Fibroblast of mammary gland (primary cell): ENCODE measurements at regions not wholly inside any gene's neighbourhood (a gene's known extent, or its start where the extent isn't known, plus 50 kb on each side); places are given as distances from the start of the nearest gene placed in this dataset.

Experiments
- DNase-seq: peaks from one replicate; pipeline ENCODE4 v3.0.0-alpha.2; 2010; ENCODE audit warnings: low read depth
- H3K4me3 ChIP-seq: 2 replicates; pipeline ENCODE4 v1.5.1; 2011; ENCODE audit warnings: low read depth, mild to moderate bottlenecking, low read length, moderate library complexity; ENCODE audit not compliant: control insufficient read depth
- CTCF ChIP-seq: conservative IDR thresholded peaks from 2 replicates; pipeline ENCODE4 v1.5.1; 2011; ENCODE audit warnings: low read depth, low read length, inconsistent platforms; ENCODE audit not compliant: control insufficient read depth, insufficient read depth

GRCh38 chr2:81984969-81985637 is 1680.6 kb upstream of the LRRTM1 start:
- TF ChIP-seq CTCF: no peak
- DNase-seq: no peak
- H3K4me3 ChIP-seq: no peak overlapping the region

GRCh38 chr2:81981585-81981984 is 1677.0 kb upstream of the LRRTM1 start:
- H3K4me3 ChIP-seq: no peak overlapping the region
- no peak for TF ChIP-seq CTCF
- no peak for DNase-seq

GRCh38 chr2:81979086-81979485 is 1674.5 kb upstream of the LRRTM1 start:
- H3K4me3 ChIP-seq: no peak overlapping the region
- no peak for DNase-seq
- no peak for TF ChIP-seq CTCF

GRCh38 chr2:81976998-81977397 is 1672.4 kb upstream of the LRRTM1 start:
- DNase-seq: no peak
- no peak for TF ChIP-seq CTCF
- no peak overlapping the region for H3K4me3 ChIP-seq

- no peak for TF ChIP-seq CTCF
- DNase-seq: no peak
- H3K4me3 ChIP-seq: no peak overlapping the region
Observed at GRCh38 chr2:81974216-81974615, 1669.7 kb upstream of the LRRTM1 start.

GRCh38 chr2:81942876-81943275 is 1638.3 kb upstream of the LRRTM1 start:
- DNase-seq: no peak
- TF ChIP-seq CTCF: no peak

More at GRCh38 chr2:81942876-81943275, 1638.3 kb upstream of the LRRTM1 start:
- no peak overlapping the region for H3K4me3 ChIP-seq
